Activated T-cell treated with anti-CD3 and anti-CD28 coated beads, Interleukin-2, amount 50 U/mL, for 48 hours (primary cell): ENCODE measurements at regions not wholly inside any gene's neighbourhood (a gene's known extent, or its start where the extent isn't known, plus 50 kb on each side); places are given as distances from the start of the nearest gene placed in this dataset.

Source experiments
- DNase-seq, 2 experiments: peaks; one replicate each; pipeline ENCODE4 v3.0.0-alpha.2; 2020

DNA sequence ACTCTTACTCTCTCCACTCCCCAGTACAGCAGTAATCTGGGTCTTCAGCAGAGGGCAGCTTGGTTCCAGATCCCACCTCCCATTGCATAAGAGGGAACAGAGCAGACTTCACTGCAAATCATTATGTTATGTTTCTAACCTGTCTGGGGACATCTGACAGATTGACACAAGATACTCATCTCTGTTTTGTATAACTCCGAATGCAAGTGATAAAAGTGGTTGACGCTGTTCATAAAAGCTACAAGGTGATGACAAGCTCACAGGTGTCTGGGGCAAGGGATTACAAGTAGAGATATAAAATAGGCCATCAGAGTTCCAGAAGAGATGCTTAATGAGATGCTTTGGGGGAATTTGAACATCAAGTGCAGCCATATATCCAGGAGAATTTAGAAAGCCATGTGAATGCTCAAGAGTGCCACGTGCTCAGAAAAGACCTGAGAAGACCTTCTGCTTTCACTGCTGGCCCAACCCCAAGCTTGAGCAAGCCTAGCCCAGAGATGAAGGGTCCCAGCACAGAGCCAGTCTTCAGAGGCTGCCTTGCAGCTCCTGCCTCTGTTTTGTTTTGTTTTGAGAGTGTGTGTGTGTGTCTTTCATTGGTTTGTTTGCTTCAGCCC is 80.6 kb downstream of the VSTM2A start:
- no peak for DNase-seq
